Testis (tissue), 2 donors: ENCODE measurements at regions not wholly inside any gene's neighbourhood (a gene's known extent, or its start where the extent isn't known, plus 50 kb on each side); places are given as distances from the start of the nearest gene placed in this dataset.
A peak's percentile ranks its signal among the peaks of the same experiment; 100 is the strongest.

Experiments
- DNase-seq: peaks from one replicate; pipeline ENCODE4 v3.0.0-alpha.2; 2019
- H3K27ac ChIP-seq, 2 donors: fragments of 200-600 bp; sonication (generic); one replicate each; pipeline ENCODE4 v1.5.1; 2019
- H3K27me3 ChIP-seq: fragments of 200-600 bp; sonication (generic); one replicate; pipeline ENCODE4 v1.5.1; 2019
- H3K36me3 ChIP-seq: fragments of 200-600 bp; sonication (generic); one replicate; pipeline ENCODE4 v1.5.1; 2017; ENCODE audit warnings: low read depth; ENCODE audit errors: missing control alignments
- H3K4me1 ChIP-seq: fragments of 200-600 bp; sonication (generic); one replicate; pipeline ENCODE4 v1.5.1; 2019
- H3K4me3 ChIP-seq, 2 donors: fragments of 200-600 bp; sonication (generic); one replicate each; pipeline ENCODE4 v1.5.1; 2017 to 2019
- H3K9me3 ChIP-seq: fragments of 200-600 bp; sonication (generic); one replicate; pipeline ENCODE4 v1.5.1; 2017
- CTCF ChIP-seq, 3 experiments: fragments of 450-650 bp in 2 of 3; fragments of 200-600 bp in 1 of 3; sonication (generic) in 1 of 3; IDR thresholded peaks; one replicate each; pipeline ENCODE4 v1.5.1; 2016 to 2019; ENCODE audit warnings: antibody characterized with exemption in 3 of 3, mild to moderate bottlenecking in 2 of 3, moderate library complexity in 1 of 3
- POLR2A ChIP-seq: fragments of 450-650 bp; IDR thresholded peaks from one replicate; pipeline ENCODE4 v1.6.1; 2017; ENCODE audit warnings: antibody characterized with exemption, mild to moderate bottlenecking, moderate library complexity
- WGBS, 2 donors: methylation state at CpG; one replicate each; pipeline ENCODE4 v1.1.5; 2018; 5-methylcytosine and 5-hydroxymethylcytosine counted together
- intact Hi-C: fragments of 100-400 bp; cut with DNase I; formaldehyde crosslinking; loops from one replicate; pipeline ENCODE4 v1.15.1; 2023; ENCODE audit warnings: low total_unique reads

GRCh38 chr18:22560797-22561196 is 143.1 kb upstream of the CTAGE1 start:
- H3K4me1 ChIP-seq, result peaks cover 4% of the 10 kb centered on the region
- H3K9me3 ChIP-seq, result no peaks in the 10 kb centered on the region
- no peak overlapping the region for H3K27ac ChIP-seq
- no peak overlapping the region for H3K4me3 ChIP-seq
- no peaks in the 10 kb centered on the region for H3K27me3 ChIP-seq
- H3K36me3 ChIP-seq, result no peaks in the 10 kb centered on the region
- 73 to 94% methylated on average over 1 of the region's 1 CpG for WGBS, 2 donors
- DNase-seq, result no peak
- TF ChIP-seq CTCF (IDR thresholded peaks at IDR 0.05) (no peak), POLR2A (no peak)
- intact Hi-C loops, result loop anchor here (5.0 kb wide), 1 partner anchor 393 kb away; the partner anchor contains the start of gene GATA6

- intact Hi-C loops, result loop anchor here (5.0 kb wide), 1 partner anchor 396 kb away; the partner anchor contains the start of gene GATA6
- Histone ChIP-seq H3K27ac (no peak overlapping the region), H3K4me1 (peaks cover 4% of the 10 kb centered on the region), H3K4me3 (no peak overlapping the region), H3K36me3 (no peaks in the 10 kb centered on the region), H3K9me3 (no peaks in the 10 kb centered on the region), H3K27me3 (no peaks in the 10 kb centered on the region)
- WGBS, 2 donors, result 24 to 25% methylated on average over 6 of the region's 6 CpGs
- no peak for TF ChIP-seq POLR2A
- TF ChIP-seq CTCF (IDR thresholded peaks at IDR 0.05), result peak; percentile 61 to 85 (median 72)
- peak; percentile 64 for DNase-seq
These were observed 145.5 kb upstream of the CTAGE1 start for GRCh38 chr18:22563164-22563583.

- no peaks in the 10 kb centered on the region for H3K36me3 ChIP-seq
- no peak for DNase-seq
- no peak overlapping the region for H3K27ac ChIP-seq
- intact Hi-C loops, result loop anchor here (5.0 kb wide), 1 partner anchor 397 kb away; the partner anchor contains the start of gene GATA6
- 87 to 93% methylated on average over 2 of the region's 2 CpGs for WGBS, 2 donors
- TF ChIP-seq CTCF (IDR thresholded peaks at IDR 0.05), result no peak
- TF ChIP-seq POLR2A, result no peak
- H3K27me3 ChIP-seq, result no peaks in the 10 kb centered on the region
- no peak overlapping the region for H3K4me3 ChIP-seq
- H3K4me1 ChIP-seq, result peaks cover under 1% of the 10 kb centered on the region
- H3K9me3 ChIP-seq, result no peaks in the 10 kb centered on the region
These were observed 146.3 kb upstream of the CTAGE1 start for GRCh38 chr18:22564036-22564435.

- 71 to 74% methylated on average over 3 of the region's 3 CpGs for WGBS, 2 donors
- no peak for DNase-seq
- Histone ChIP-seq H3K9me3 (no peaks in the 10 kb centered on the region), H3K27me3 (no peaks in the 10 kb centered on the region), H3K4me3 (no peak overlapping the region), H3K36me3 (no peaks in the 10 kb centered on the region), H3K27ac (no peak overlapping the region), H3K4me1 (no peaks in the 10 kb centered on the region)
- intact Hi-C loops, result no loop called here
- TF ChIP-seq CTCF (IDR thresholded peaks at IDR 0.05), result no peak
- no peak for TF ChIP-seq POLR2A
These were observed 149.1 kb upstream of the CTAGE1 start for GRCh38 chr18:22566703-22567420.

- intact Hi-C loops, result no loop called here
- H3K27me3 ChIP-seq, result no peaks in the 10 kb centered on the region
These were observed 150.1 kb upstream of the CTAGE1 start for GRCh38 chr18:22567794-22568193.

More at GRCh38 chr18:22567794-22568193, 150.1 kb upstream of the CTAGE1 start:
- TF ChIP-seq CTCF (IDR thresholded peaks at IDR 0.05) (no peak), POLR2A (no peak)
- no peak for DNase-seq
- no peak overlapping the region for H3K27ac ChIP-seq
- no peaks in the 10 kb centered on the region for H3K4me1 ChIP-seq
- no peak overlapping the region for H3K4me3 ChIP-seq
- no peaks in the 10 kb centered on the region for H3K9me3 ChIP-seq
- H3K36me3 ChIP-seq, result no peaks in the 10 kb centered on the region
